ENCODE measurements at regions not wholly inside any gene's neighbourhood (a gene's known extent, or its start where the extent isn't known, plus 50 kb on each side); places are given as distances from the start of the nearest gene placed in this dataset.

- Histone ChIP-seq H3K4me3 (no peak overlapping the region), H3K9me2 (ENCODE audit: insufficient read depth) (peaks cover 8% of the 10 kb centered on the region), H3K36me3 (ENCODE audit: insufficient read depth) (no peaks in the 10 kb centered on the region), H2AFZ (peak overlapping the region; percentile 97; the same call in 1 of the 2 replicates), H4K20me1 (replicated peaks; ENCODE audit: insufficient read depth) (no peaks in the 10 kb centered on the region), H3F3A (replicated peaks; ENCODE audit: low read depth) (no peaks in the 10 kb centered on the region; the same call in 1 of the 2 replicates), H3K4me2 (no peak overlapping the region), H3K27ac (ENCODE audit: low read depth) (no peak overlapping the region), H3K4me1 (ENCODE audit: insufficient read depth) (peaks cover 32% of the 10 kb centered on the region), H3K79me2 (replicated peaks; ENCODE audit: insufficient read depth) (no peaks in the 10 kb centered on the region), H3K27me3 (ENCODE audit: insufficient read depth) (no peaks in the 10 kb centered on the region)
- Mint-ChIP-seq H3K36me3 (ENCODE audit: low read depth) (no peaks in the 10 kb centered on the region), H3K4me1 (peaks cover 44% of the 10 kb centered on the region), H3K4me3 (no peak overlapping the region), H3K9me3 (no peaks in the 10 kb centered on the region; the same call in 2 of the 3 replicates), H3K27me3 (ENCODE audit: insufficient read depth, low read depth, poor library complexity) (peaks cover 17% of the 10 kb centered on the region), H3K27ac (no peak overlapping the region)
- ATAC-seq (no peak), DNase-seq (ENCODE audit: low spot score) (no peak)
- TF ChIP-seq, protein P1, sequence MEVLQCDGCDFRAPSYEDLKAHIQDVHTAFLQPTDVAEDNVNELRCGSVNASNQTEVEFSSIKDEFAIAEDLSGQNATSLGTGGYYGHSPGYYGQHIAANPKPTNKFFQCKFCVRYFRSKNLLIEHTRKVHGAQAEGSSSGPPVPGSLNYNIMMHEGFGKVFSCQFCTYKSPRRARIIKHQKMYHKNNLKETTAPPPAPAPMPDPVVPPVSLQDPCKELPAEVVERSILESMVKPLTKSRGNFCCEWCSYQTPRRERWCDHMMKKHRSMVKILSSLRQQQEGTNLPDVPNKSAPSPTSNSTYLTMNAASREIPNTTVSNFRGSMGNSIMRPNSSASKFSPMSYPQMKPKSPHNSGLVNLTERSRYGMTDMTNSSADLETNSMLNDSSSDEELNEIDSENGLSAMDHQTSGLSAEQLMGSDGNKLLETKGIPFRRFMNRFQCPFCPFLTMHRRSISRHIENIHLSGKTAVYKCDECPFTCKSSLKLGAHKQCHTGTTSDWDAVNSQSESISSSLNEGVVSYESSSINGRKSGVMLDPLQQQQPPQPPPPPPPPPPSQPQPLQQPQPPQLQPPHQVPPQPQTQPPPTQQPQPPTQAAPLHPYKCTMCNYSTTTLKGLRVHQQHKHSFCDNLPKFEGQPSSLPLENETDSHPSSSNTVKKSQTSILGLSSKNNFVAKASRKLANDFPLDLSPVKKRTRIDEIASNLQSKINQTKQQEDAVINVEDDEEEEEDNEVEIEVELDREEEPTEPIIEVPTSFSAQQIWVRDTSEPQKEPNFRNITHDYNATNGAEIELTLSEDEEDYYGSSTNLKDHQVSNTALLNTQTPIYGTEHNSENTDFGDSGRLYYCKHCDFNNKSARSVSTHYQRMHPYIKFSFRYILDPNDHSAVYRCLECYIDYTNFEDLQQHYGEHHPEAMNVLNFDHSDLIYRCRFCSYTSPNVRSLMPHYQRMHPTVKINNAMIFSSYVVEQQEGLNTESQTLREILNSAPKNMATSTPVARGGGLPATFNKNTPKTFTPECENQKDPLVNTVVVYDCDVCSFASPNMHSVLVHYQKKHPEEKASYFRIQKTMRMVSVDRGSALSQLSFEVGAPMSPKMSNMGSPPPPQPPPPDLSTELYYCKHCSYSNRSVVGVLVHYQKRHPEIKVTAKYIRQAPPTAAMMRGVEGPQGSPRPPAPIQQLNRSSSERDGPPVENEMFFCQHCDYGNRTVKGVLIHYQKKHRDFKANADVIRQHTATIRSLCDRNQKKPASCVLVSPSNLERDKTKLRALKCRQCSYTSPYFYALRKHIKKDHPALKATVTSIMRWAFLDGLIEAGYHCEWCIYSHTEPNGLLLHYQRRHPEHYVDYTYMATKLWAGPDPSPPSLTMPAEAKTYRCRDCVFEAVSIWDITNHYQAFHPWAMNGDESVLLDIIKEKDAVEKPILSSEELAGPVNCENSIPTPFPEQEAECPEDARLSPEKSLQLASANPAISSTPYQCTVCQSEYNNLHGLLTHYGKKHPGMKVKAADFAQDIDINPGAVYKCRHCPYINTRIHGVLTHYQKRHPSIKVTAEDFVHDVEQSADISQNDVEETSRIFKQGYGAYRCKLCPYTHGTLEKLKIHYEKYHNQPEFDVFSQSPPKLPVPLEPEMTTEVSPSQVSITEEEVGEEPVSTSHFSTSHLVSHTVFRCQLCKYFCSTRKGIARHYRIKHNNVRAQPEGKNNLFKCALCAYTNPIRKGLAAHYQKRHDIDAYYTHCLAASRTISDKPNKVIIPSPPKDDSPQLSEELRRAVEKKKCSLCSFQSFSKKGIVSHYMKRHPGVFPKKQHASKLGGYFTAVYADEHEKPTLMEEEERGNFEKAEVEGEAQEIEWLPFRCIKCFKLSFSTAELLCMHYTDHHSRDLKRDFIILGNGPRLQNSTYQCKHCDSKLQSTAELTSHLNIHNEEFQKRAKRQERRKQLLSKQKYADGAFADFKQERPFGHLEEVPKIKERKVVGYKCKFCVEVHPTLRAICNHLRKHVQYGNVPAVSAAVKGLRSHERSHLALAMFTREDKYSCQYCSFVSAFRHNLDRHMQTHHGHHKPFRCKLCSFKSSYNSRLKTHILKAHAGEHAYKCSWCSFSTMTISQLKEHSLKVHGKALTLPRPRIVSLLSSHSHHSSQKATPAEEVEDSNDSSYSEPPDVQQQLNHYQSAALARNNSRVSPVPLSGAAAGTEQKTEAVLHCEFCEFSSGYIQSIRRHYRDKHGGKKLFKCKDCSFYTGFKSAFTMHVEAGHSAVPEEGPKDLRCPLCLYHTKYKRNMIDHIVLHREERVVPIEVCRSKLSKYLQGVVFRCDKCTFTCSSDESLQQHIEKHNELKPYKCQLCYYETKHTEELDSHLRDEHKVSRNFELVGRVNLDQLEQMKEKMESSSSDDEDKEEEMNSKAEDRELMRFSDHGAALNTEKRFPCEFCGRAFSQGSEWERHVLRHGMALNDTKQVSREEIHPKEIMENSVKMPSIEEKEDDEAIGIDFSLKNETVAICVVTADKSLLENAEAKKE (CRISPR knock-in tag; IDR thresholded peaks at IDR 0.05): no peak
- TF ChIP-seq, protein P2, sequence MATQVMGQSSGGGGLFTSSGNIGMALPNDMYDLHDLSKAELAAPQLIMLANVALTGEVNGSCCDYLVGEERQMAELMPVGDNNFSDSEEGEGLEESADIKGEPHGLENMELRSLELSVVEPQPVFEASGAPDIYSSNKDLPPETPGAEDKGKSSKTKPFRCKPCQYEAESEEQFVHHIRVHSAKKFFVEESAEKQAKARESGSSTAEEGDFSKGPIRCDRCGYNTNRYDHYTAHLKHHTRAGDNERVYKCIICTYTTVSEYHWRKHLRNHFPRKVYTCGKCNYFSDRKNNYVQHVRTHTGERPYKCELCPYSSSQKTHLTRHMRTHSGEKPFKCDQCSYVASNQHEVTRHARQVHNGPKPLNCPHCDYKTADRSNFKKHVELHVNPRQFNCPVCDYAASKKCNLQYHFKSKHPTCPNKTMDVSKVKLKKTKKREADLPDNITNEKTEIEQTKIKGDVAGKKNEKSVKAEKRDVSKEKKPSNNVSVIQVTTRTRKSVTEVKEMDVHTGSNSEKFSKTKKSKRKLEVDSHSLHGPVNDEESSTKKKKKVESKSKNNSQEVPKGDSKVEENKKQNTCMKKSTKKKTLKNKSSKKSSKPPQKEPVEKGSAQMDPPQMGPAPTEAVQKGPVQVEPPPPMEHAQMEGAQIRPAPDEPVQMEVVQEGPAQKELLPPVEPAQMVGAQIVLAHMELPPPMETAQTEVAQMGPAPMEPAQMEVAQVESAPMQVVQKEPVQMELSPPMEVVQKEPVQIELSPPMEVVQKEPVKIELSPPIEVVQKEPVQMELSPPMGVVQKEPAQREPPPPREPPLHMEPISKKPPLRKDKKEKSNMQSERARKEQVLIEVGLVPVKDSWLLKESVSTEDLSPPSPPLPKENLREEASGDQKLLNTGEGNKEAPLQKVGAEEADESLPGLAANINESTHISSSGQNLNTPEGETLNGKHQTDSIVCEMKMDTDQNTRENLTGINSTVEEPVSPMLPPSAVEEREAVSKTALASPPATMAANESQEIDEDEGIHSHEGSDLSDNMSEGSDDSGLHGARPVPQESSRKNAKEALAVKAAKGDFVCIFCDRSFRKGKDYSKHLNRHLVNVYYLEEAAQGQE (IDR thresholded peaks at IDR 0.05; ENCODE audit: unreplicated experiment): no peak
- TF ChIP-seq CREB1 (CRISPR knock-in tag; IDR thresholded peaks at IDR 0.05; ENCODE audit: low read depth) (no peak), JUNB (IDR thresholded peaks at IDR 0.05; ENCODE audit: unreplicated experiment) (no peak), ZNF114 (CRISPR knock-in tag; IDR thresholded peaks at IDR 0.05) (no peak), EZH2phosphoT487 (IDR thresholded peaks at IDR 0.05; ENCODE audit: unreplicated experiment) (no peak), NANOG (IDR thresholded peaks at IDR 0.05; ENCODE audit: borderline replicate concordance) (no peak), POLR2AphosphoS5 (IDR thresholded peaks at IDR 0.05; ENCODE audit: low read depth) (no peak), ZNF331 (CRISPR knock-in tag; IDR thresholded peaks at IDR 0.05; ENCODE audit: low read depth) (no peak), EZH2 (IDR thresholded peaks at IDR 0.05; ENCODE audit: low read depth, unreplicated experiment) (no peak), STAT1 (IDR thresholded peaks at IDR 0.05; ENCODE audit: unreplicated experiment) (no peak)
- TF ChIP-seq, protein P3, sequence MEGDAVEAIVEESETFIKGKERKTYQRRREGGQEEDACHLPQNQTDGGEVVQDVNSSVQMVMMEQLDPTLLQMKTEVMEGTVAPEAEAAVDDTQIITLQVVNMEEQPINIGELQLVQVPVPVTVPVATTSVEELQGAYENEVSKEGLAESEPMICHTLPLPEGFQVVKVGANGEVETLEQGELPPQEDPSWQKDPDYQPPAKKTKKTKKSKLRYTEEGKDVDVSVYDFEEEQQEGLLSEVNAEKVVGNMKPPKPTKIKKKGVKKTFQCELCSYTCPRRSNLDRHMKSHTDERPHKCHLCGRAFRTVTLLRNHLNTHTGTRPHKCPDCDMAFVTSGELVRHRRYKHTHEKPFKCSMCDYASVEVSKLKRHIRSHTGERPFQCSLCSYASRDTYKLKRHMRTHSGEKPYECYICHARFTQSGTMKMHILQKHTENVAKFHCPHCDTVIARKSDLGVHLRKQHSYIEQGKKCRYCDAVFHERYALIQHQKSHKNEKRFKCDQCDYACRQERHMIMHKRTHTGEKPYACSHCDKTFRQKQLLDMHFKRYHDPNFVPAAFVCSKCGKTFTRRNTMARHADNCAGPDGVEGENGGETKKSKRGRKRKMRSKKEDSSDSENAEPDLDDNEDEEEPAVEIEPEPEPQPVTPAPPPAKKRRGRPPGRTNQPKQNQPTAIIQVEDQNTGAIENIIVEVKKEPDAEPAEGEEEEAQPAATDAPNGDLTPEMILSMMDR (conservative IDR thresholded peaks at IDR 0.05; ENCODE audit: low read depth in 2 of 2): no peak
- TF ChIP-seq, protein P4, sequence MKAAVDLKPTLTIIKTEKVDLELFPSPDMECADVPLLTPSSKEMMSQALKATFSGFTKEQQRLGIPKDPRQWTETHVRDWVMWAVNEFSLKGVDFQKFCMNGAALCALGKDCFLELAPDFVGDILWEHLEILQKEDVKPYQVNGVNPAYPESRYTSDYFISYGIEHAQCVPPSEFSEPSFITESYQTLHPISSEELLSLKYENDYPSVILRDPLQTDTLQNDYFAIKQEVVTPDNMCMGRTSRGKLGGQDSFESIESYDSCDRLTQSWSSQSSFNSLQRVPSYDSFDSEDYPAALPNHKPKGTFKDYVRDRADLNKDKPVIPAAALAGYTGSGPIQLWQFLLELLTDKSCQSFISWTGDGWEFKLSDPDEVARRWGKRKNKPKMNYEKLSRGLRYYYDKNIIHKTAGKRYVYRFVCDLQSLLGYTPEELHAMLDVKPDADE (IDR thresholded peaks at IDR 0.05): no peak
Measured at GRCh38 chr2:42922790-42923579, 130.6 kb upstream of the HAAO start.

Measured in GM23338 (cell line).